HEK293 (cell line): ENCODE measurements at regions not wholly inside any gene's neighbourhood (a gene's known extent, or its start where the extent isn't known, plus 50 kb on each side); places are given as distances from the start of the nearest gene placed in this dataset.

Source experiments
- CTCF ChIA-PET: fragments of 350-600 bp; formaldehyde crosslinking; extraction: SDS; loops from one replicate; lab custom pipeline; 2021; ENCODE audit warnings: antibody characterized with exemption; lab: Yijun Ruan, JAX
- POLR2A ChIA-PET: fragments of 300-600 bp; formaldehyde crosslinking; extraction: SDS; loops from one replicate; lab custom pipeline; 2020; ENCODE audit warnings: antibody characterized with exemption, inconsistent platforms; lab: Yijun Ruan, JAX
- H3K27ac ChIP-seq: fragments of 200-500 bp; sonication (Bioruptor generic); 2 replicates; pipeline ENCODE4 v1.5.1; 2014; ENCODE audit warnings: low read depth, low read length, control low read depth, inconsistent platforms; ENCODE audit errors: extremely low read depth
- H3K36me3 ChIP-seq, 2 experiments: fragments of 200-500 bp in 1 of 2; sonication (Bioruptor generic) in 1 of 2; 1 replicate in 1 of 2; 2 replicates in 1 of 2; pipeline ENCODE4 v1.5.1; 2014 to 2017; ENCODE audit warnings: inconsistent platforms in 2 of 2, low read length in 2 of 2; ENCODE audit not compliant: control insufficient read depth in 2 of 2, insufficient read depth in 1 of 2
- H3K4me1 ChIP-seq: fragments of 200-500 bp; sonication (Bioruptor generic); 2 replicates; pipeline ENCODE4 v1.5.1; 2014; ENCODE audit warnings: mild to moderate bottlenecking, low read length, inconsistent platforms; ENCODE audit not compliant: control insufficient read depth, insufficient read depth
- H3K4me3 ChIP-seq: 2 replicates; pipeline ENCODE4 v1.5.1; 2011; ENCODE audit warnings: low read depth, mild to moderate bottlenecking, control low read depth, low read length, moderate library complexity
- H3K9me3 ChIP-seq: fragments of 200-500 bp; sonication (Bioruptor generic); 2 replicates; pipeline ENCODE4 v1.5.1; 2014; ENCODE audit warnings: low read depth, low read length, inconsistent platforms; ENCODE audit not compliant: control insufficient read depth, insufficient read depth
- GFI1B ChIP-seq: fragments of 450-650 bp; formaldehyde crosslinking; IDR thresholded peaks from 2 replicates; pipeline ENCODE4 v1.5.1; 2016; ENCODE audit warnings: missing biosample characterization, missing genetic modification characterization
- GLIS2 ChIP-seq: fragments of 450-650 bp; formaldehyde crosslinking; IDR thresholded peaks from 2 replicates; pipeline ENCODE4 v1.5.1; 2016; ENCODE audit warnings: missing biosample characterization, missing genetic modification characterization
- PRDM1 ChIP-seq: fragments of 450-650 bp; formaldehyde crosslinking; IDR thresholded peaks from 2 replicates; pipeline ENCODE4; 2016; ENCODE audit warnings: missing biosample characterization, missing genetic modification characterization
- SP2 ChIP-seq: fragments of 450-650 bp; formaldehyde crosslinking; IDR thresholded peaks from 2 replicates; pipeline ENCODE4 v1.5.1; 2016; ENCODE audit warnings: missing biosample characterization, missing genetic modification characterization
- SP3 ChIP-seq: fragments of 450-650 bp; formaldehyde crosslinking; IDR thresholded peaks from 2 replicates; pipeline ENCODE4 v1.5.1; 2016; ENCODE audit warnings: missing biosample characterization, missing genetic modification characterization
- TCF7L2 ChIP-seq: IDR thresholded peaks from 2 replicates; pipeline ENCODE4 v1.6.1; 2011; ENCODE audit warnings: low read depth, mild to moderate bottlenecking, inconsistent platforms, low read length, moderate library complexity, borderline replicate concordance
- ZBTB17 ChIP-seq: fragments of 450-650 bp; formaldehyde crosslinking; IDR thresholded peaks from 2 replicates; pipeline ENCODE4 v1.5.1; 2016; ENCODE audit warnings: missing biosample characterization, missing genetic modification characterization
- ZFP41 ChIP-seq: fragments of 450-650 bp; formaldehyde crosslinking; IDR thresholded peaks from 2 replicates; pipeline ENCODE4 v1.5.1; 2016; ENCODE audit warnings: missing biosample characterization, missing genetic modification characterization, borderline replicate concordance
- ZNF140 ChIP-seq: fragments of 450-650 bp; formaldehyde crosslinking; IDR thresholded peaks from 2 replicates; pipeline ENCODE4 v1.5.1; 2016; ENCODE audit warnings: missing biosample characterization, missing genetic modification characterization
- ZNF184 ChIP-seq: fragments of 450-650 bp; IDR thresholded peaks from 2 replicates; pipeline ENCODE4 v1.5.1; 2018; ENCODE audit warnings: missing biosample characterization, mild to moderate bottlenecking, missing genetic modification characterization
- ZNF311 ChIP-seq: fragments of 450-650 bp; formaldehyde crosslinking; IDR thresholded peaks from 2 replicates; pipeline ENCODE4 v1.5.1; 2017; ENCODE audit warnings: missing biosample characterization, missing genetic modification characterization, borderline replicate concordance
- ZNF521 ChIP-seq: fragments of 450-650 bp; formaldehyde crosslinking; IDR thresholded peaks from 2 replicates; pipeline ENCODE4 v1.5.1; 2017; ENCODE audit warnings: missing biosample characterization, mild to moderate bottlenecking, missing genetic modification characterization
- ZNF558 ChIP-seq: fragments of 450-650 bp; formaldehyde crosslinking; IDR thresholded peaks from 2 replicates; pipeline ENCODE4 v1.5.1; 2016; ENCODE audit warnings: missing biosample characterization, missing genetic modification characterization
- ZNF561 ChIP-seq: fragments of 450-650 bp; IDR thresholded peaks from 2 replicates; pipeline ENCODE4 v1.5.1; 2018; ENCODE audit warnings: missing biosample characterization, missing genetic modification characterization, borderline replicate concordance
- ZNF626 ChIP-seq: fragments of 450-650 bp; sonication (Bioruptor Pico); formaldehyde crosslinking; IDR thresholded peaks from 2 replicates; pipeline ENCODE4 v1.5.1; 2018; ENCODE audit warnings: missing biosample characterization, missing genetic modification characterization, inconsistent platforms
- ZNF768 ChIP-seq: fragments of 450-650 bp; formaldehyde crosslinking; IDR thresholded peaks from 2 replicates; pipeline ENCODE4 v1.5.1; 2018; ENCODE audit warnings: missing biosample characterization, mild to moderate bottlenecking, missing genetic modification characterization
- ZNF791 ChIP-seq: fragments of 450-650 bp; formaldehyde crosslinking; IDR thresholded peaks from 2 replicates; pipeline ENCODE4 v1.5.1; 2016; ENCODE audit warnings: missing biosample characterization, missing genetic modification characterization
- ZNF837 ChIP-seq: fragments of 450-650 bp; formaldehyde crosslinking; IDR thresholded peaks from 2 replicates; pipeline ENCODE4 v1.5.1; 2016; ENCODE audit warnings: missing biosample characterization, missing genetic modification characterization
- ZXDB ChIP-seq: fragments of 450-650 bp; formaldehyde crosslinking; IDR thresholded peaks from 2 replicates; pipeline ENCODE4 v1.5.1; 2016; ENCODE audit warnings: missing biosample characterization, missing genetic modification characterization
- TF ChIP-seq, protein P1 (sequence below): fragments of 450-650 bp; formaldehyde crosslinking; IDR thresholded peaks from 2 replicates; pipeline ENCODE4 v1.5.1; 2017; ENCODE audit warnings: missing biosample characterization, missing genetic modification characterization
- TF ChIP-seq, protein P2 (sequence below): fragments of 450-650 bp; formaldehyde crosslinking; IDR thresholded peaks from 2 replicates; pipeline ENCODE4 v1.5.0; 2017; ENCODE audit warnings: missing biosample characterization, missing genetic modification characterization, borderline replicate concordance
- TF ChIP-seq, protein P3 (sequence below): fragments of 450-650 bp; formaldehyde crosslinking; IDR thresholded peaks from 2 replicates; pipeline ENCODE4 v1.5.1; 2016; ENCODE audit warnings: missing biosample characterization, missing genetic modification characterization
- TF ChIP-seq, protein P4 (sequence below): fragments of 450-650 bp; formaldehyde crosslinking; IDR thresholded peaks from 2 replicates; pipeline ENCODE4 v1.5.1; 2016; ENCODE audit warnings: missing biosample characterization, missing genetic modification characterization
- TF ChIP-seq, protein P5 (sequence below): fragments of 450-650 bp; formaldehyde crosslinking; IDR thresholded peaks from 2 replicates; pipeline ENCODE4 v1.5.1; 2016; ENCODE audit warnings: missing biosample characterization, missing genetic modification characterization

DNA sequence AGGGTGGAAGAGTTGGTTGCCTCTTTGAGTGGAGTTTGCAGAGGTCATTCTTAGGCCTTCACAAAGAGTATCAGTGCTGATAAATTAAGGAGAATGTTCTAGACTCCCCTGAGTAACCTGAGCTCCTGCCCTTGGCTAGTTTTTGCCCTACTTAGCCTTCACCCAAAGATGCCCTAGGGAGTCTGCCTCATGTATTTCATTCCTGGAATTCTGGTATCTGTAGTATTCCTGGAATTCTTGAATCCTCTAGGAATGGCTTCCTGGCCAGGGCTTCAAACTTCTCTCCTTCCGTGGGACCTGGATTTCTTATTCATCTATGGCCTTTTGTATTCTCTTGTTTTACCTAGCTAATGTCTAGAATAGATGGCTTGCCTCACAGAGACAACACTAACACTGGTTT, 701.1 kb downstream of the NOVA1 start:
- H3K9me3 ChIP-seq, result no peaks in the 10 kb centered on the region
- TF ChIP-seq ZNF561, result no peak
- TF ChIP-seq ZNF626 (tag by site-specific recombination), result no peak
- TF ChIP-seq, protein P1, sequence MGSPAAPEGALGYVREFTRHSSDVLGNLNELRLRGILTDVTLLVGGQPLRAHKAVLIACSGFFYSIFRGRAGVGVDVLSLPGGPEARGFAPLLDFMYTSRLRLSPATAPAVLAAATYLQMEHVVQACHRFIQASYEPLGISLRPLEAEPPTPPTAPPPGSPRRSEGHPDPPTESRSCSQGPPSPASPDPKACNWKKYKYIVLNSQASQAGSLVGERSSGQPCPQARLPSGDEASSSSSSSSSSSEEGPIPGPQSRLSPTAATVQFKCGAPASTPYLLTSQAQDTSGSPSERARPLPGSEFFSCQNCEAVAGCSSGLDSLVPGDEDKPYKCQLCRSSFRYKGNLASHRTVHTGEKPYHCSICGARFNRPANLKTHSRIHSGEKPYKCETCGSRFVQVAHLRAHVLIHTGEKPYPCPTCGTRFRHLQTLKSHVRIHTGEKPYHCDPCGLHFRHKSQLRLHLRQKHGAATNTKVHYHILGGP (tag by site-specific recombination), result no peak
- TF ChIP-seq ZNF311 (tag by site-specific recombination), result no peak
- TF ChIP-seq ZXDB (tag by site-specific recombination), result no peak
- no peak for TF ChIP-seq SP3 (tag by site-specific recombination)
- TF ChIP-seq ZNF837 (tag by site-specific recombination), result no peak
- TF ChIP-seq, protein P2, sequence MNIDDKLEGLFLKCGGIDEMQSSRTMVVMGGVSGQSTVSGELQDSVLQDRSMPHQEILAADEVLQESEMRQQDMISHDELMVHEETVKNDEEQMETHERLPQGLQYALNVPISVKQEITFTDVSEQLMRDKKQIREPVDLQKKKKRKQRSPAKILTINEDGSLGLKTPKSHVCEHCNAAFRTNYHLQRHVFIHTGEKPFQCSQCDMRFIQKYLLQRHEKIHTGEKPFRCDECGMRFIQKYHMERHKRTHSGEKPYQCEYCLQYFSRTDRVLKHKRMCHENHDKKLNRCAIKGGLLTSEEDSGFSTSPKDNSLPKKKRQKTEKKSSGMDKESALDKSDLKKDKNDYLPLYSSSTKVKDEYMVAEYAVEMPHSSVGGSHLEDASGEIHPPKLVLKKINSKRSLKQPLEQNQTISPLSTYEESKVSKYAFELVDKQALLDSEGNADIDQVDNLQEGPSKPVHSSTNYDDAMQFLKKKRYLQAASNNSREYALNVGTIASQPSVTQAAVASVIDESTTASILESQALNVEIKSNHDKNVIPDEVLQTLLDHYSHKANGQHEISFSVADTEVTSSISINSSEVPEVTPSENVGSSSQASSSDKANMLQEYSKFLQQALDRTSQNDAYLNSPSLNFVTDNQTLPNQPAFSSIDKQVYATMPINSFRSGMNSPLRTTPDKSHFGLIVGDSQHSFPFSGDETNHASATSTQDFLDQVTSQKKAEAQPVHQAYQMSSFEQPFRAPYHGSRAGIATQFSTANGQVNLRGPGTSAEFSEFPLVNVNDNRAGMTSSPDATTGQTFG (tag by site-specific recombination), result no peak
- TF ChIP-seq, protein P3, sequence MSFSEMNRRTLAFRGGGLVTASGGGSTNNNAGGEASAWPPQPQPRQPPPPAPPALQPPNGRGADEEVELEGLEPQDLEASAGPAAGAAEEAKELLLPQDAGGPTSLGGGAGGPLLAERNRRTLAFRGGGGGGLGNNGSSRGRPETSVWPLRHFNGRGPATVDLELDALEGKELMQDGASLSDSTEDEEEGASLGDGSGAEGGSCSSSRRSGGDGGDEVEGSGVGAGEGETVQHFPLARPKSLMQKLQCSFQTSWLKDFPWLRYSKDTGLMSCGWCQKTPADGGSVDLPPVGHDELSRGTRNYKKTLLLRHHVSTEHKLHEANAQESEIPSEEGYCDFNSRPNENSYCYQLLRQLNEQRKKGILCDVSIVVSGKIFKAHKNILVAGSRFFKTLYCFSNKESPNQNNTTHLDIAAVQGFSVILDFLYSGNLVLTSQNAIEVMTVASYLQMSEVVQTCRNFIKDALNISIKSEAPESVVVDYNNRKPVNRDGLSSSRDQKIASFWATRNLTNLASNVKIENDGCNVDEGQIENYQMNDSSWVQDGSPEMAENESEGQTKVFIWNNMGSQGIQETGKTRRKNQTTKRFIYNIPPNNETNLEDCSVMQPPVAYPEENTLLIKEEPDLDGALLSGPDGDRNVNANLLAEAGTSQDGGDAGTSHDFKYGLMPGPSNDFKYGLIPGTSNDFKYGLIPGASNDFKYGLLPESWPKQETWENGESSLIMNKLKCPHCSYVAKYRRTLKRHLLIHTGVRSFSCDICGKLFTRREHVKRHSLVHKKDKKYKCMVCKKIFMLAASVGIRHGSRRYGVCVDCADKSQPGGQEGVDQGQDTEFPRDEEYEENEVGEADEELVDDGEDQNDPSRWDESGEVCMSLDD (tag by site-specific recombination), result no peak
- TF ChIP-seq GLIS2 (tag by site-specific recombination), result no peak
- no peak for TF ChIP-seq ZNF791 (tag by site-specific recombination)
- no peak for TF ChIP-seq GFI1B (tag by site-specific recombination)
- TF ChIP-seq ZBTB17, result no peak
- TF ChIP-seq, protein P4, sequence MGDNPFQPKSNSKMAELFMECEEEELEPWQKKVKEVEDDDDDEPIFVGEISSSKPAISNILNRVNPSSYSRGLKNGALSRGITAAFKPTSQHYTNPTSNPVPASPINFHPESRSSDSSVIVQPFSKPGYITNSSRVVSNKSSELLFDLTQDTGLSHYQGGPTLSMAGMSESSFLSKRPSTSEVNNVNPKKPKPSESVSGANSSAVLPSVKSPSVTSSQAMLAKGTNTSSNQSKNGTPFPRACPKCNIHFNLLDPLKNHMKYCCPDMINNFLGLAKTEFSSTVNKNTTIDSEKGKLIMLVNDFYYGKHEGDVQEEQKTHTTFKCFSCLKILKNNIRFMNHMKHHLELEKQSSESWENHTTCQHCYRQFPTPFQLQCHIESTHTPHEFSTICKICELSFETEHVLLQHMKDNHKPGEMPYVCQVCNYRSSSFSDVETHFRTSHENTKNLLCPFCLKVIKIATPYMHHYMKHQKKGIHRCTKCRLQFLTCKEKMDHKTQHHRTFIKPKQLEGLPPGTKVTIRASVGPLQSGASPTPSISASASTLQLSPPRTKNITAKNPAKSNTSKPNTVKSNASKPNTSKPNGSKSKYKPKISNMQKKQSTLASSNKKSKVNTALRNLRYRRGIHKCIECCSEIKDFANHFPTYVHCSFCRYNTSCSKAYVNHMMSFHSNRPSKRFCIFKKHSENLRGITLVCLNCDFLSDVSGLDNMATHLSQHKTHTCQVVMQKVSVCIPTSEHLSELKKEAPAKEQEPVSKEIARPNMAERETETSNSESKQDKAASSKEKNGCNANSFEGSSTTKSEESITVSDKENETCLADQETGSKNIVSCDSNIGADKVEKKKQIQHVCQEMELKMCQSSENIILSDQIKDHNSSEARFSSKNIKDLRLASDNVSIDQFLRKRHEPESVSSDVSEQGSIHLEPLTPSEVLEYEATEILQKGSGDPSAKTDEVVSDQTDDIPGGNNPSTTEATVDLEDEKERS (tag by site-specific recombination), result no peak
- no peak for TF ChIP-seq ZNF768 (tag by site-specific recombination)
- TF ChIP-seq ZNF521 (tag by site-specific recombination), result no peak
- TF ChIP-seq ZNF184 (tag by site-specific recombination), result no peak
- POLR2A ChIA-PET, result no interaction called here
- no peaks in the 10 kb centered on the region for H3K36me3 ChIP-seq
- no peak overlapping the region for H3K4me3 ChIP-seq
- H3K27ac ChIP-seq, result no peak overlapping the region
- CTCF ChIA-PET, result no interaction called here
- no peaks in the 10 kb centered on the region for H3K4me1 ChIP-seq

DNA sequence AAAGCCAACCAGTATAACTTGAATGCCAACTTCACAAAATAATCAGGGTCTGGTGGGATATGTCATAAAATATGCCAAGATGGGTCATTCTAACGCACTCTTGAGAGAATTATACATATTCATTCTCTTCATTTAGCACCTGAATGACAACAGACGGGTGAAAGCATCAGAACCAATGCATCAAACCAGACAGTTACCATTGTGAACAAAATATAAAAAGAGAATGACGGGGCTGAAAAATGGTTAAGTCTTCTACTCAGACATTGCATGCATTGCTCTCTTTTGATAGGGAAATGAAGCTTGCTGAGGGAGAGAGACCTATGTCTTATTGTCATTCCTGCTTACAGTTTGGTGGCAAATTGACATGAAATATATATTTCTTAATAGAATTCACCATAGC, 702.1 kb downstream of the NOVA1 start:
- no peak overlapping the region for H3K27ac ChIP-seq
- CTCF ChIA-PET, result no interaction called here
- POLR2A ChIA-PET, result no interaction called here
- no peak overlapping the region for H3K4me3 ChIP-seq
- H3K9me3 ChIP-seq, result no peaks in the 10 kb centered on the region
- no peaks in the 10 kb centered on the region for H3K4me1 ChIP-seq
- no peaks in the 10 kb centered on the region for H3K36me3 ChIP-seq
- TF ChIP-seq, protein P5, sequence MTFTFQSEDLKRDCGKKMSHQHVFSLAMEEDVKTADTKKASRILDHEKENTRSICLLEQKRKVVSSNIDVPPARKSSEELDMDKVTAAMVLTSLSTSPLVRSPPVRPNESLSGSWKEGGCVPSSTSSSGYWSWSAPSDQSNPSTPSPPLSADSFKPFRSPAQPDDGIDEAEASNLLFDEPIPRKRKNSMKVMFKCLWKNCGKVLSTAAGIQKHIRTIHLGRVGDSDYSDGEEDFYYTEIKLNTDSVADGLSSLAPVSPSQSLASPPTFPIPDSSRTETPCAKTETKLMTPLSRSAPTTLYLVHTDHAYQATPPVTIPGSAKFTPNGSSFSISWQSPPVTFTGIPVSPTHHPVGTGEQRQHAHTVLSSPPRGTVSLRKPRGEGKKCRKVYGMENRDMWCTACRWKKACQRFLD (tag by site-specific recombination), result no peak
- no peak for TF ChIP-seq PRDM1 (tag by site-specific recombination)
- no peak for TF ChIP-seq ZNF558
- no peak for TF ChIP-seq SP2
- no peak for TF ChIP-seq ZNF140 (tag by site-specific recombination)
- TF ChIP-seq ZFP41 (tag by site-specific recombination), result no peak
- TF ChIP-seq TCF7L2, result no peak
- TF ChIP-seq ZBTB17, result no peak
